Gastroesophageal sphincter (tissue), 4 donors: ENCODE measurements at regions not wholly inside any gene's neighbourhood (a gene's known extent, or its start where the extent isn't known, plus 50 kb on each side); places are given as distances from the start of the nearest gene placed in this dataset.

Experiments used
- ATAC-seq: fragments of 150-250 bp; one replicate; pipeline ENCODE4 v1.9.1; 2016; ENCODE audit warnings: mild to moderate bottlenecking, moderate library complexity
- H3K27ac ChIP-seq, 4 donors: fragments of 200-600 bp; sonication (generic) in 3 of 4; 1 replicate in 3 of 4; 2 replicates in 1 of 4; pipeline ENCODE4 v1.5.1; 2016 to 2019
- H3K27me3 ChIP-seq: fragments of 200-600 bp; sonication (generic); one replicate; pipeline ENCODE4 v1.5.1; 2019
- H3K36me3 ChIP-seq, 2 donors: fragments of 200-600 bp; sonication (generic); one replicate each; pipeline ENCODE4 v1.5.1; 2019; ENCODE audit warnings: control low read depth in 1 of 2
- H3K4me1 ChIP-seq, 3 donors: fragments of 200-600 bp; sonication (generic); 1 replicate in 2 of 3; 2 replicates in 1 of 3; pipeline ENCODE4 v1.5.1; 2016 to 2019; ENCODE audit warnings: control low read depth in 2 of 3
- H3K4me3 ChIP-seq, 2 donors: fragments of 200-600 bp; sonication (generic); one replicate each; pipeline ENCODE4 v1.5.1; 2019; ENCODE audit warnings: mild to moderate bottlenecking in 1 of 2, moderate library complexity in 1 of 2
- H3K9me3 ChIP-seq, 3 donors: fragments of 200-600 bp; sonication (generic); one replicate each; pipeline ENCODE4 v1.5.1; 2017 to 2019; ENCODE audit warnings: control low read depth in 2 of 3
- EP300 ChIP-seq: sonication (generic); formaldehyde crosslinking; IDR thresholded peaks from one replicate; pipeline ENCODE4 v1.6.1; 2017; ENCODE audit warnings: antibody characterized with exemption, mild to moderate bottlenecking
- POLR2A ChIP-seq, 2 donors: fragments of 450-650 bp; IDR thresholded peaks; one replicate each; pipeline ENCODE4 v1.6.1; 2017; ENCODE audit warnings: antibody characterized with exemption in 2 of 2, mild to moderate bottlenecking in 2 of 2, moderate library complexity in 1 of 2
- POLR2AphosphoS5 ChIP-seq: sonication (generic); formaldehyde crosslinking; IDR thresholded peaks from one replicate; pipeline ENCODE4 v1.6.1; 2017; ENCODE audit warnings: antibody characterized with exemption
- WGBS, 2 donors: methylation state at CpG; one replicate each; pipeline ENCODE4 v1.1.5; 2018; ENCODE audit warnings: low coverage in 1 of 2; 5-methylcytosine and 5-hydroxymethylcytosine counted together
- TF ChIP-seq, protein P1 (sequence below), 4 experiments: fragments of 200-600 bp in 2 of 4; fragments of 450-650 bp in 2 of 4; sonication (generic) in 1 of 4; IDR thresholded peaks; one replicate each; pipeline ENCODE4 v1.5.1; 2017 to 2019; ENCODE audit warnings: antibody characterized with exemption in 4 of 4, mild to moderate bottlenecking in 2 of 4, moderate library complexity in 2 of 4

DNA sequence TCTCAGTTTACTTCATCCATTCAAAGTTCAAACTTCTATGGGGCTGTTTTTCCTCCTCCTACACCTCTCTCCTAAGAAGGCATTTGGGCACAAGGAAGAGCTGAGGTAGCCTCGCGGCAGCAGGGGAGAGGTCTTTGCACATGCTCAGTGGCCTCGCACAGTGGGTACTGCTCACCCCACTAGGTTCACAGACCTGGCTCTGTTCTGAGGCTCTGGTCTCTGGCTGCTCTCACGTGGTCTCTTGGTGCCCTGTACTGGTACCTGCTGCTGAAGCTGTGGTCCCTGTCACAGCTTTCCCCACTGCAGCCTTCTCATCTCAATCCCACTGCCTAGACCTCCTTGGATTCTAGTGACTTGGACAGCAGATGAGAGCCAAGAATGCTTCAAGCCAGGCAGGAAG lies 134.7 kb upstream of the CRY1 start:
- TF ChIP-seq, protein P1, sequence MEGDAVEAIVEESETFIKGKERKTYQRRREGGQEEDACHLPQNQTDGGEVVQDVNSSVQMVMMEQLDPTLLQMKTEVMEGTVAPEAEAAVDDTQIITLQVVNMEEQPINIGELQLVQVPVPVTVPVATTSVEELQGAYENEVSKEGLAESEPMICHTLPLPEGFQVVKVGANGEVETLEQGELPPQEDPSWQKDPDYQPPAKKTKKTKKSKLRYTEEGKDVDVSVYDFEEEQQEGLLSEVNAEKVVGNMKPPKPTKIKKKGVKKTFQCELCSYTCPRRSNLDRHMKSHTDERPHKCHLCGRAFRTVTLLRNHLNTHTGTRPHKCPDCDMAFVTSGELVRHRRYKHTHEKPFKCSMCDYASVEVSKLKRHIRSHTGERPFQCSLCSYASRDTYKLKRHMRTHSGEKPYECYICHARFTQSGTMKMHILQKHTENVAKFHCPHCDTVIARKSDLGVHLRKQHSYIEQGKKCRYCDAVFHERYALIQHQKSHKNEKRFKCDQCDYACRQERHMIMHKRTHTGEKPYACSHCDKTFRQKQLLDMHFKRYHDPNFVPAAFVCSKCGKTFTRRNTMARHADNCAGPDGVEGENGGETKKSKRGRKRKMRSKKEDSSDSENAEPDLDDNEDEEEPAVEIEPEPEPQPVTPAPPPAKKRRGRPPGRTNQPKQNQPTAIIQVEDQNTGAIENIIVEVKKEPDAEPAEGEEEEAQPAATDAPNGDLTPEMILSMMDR (IDR thresholded peaks at IDR 0.05): no peak
- Histone ChIP-seq H3K27me3 (peaks cover 55% of the 10 kb centered on the region), H3K36me3 (no peaks in the 10 kb centered on the region), H3K4me1 (no peaks in the 10 kb centered on the region), H3K4me3 (no peak overlapping the region), H3K27ac (no peak overlapping the region), H3K9me3 (no peaks in the 10 kb centered on the region)
- 57 to 58% methylated on average over 3 to 4 of the region's 4 CpGs for WGBS, 2 donors
- no peak for ATAC-seq

DNA sequence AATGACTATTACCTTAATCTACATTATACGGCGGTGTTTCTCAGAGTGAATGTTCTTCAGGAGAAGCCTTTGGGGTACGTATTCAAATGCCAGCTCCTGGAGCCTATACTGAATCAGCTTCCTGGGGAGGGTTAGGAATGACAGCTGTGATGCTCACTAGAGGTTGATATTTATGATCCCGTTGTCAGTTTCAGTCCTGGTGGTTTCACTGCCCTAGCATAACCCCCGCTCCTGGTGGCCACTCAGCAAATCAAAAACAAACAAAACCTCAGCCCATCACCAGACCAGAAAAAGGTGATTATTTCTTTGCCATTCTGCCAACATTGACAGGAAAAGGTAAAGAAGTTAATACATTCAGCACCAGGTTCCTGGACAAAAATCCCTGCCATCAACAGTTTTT lies 136.5 kb upstream of the CRY1 start:
- Histone ChIP-seq H3K27ac (no peak overlapping the region), H3K27me3 (peaks cover 43% of the 10 kb centered on the region), H3K36me3 (no peaks in the 10 kb centered on the region), H3K9me3 (no peaks in the 10 kb centered on the region), H3K4me3 (no peak overlapping the region), H3K4me1 (no peaks in the 10 kb centered on the region)
- TF ChIP-seq POLR2A (IDR thresholded peaks at IDR 0.05): no peak
- no peak for TF ChIP-seq POLR2AphosphoS5
- TF ChIP-seq, protein P1 (IDR thresholded peaks at IDR 0.05): no peak
- no peak for TF ChIP-seq EP300
- WGBS, 2 donors: 62 to 68% methylated on average over 4 to 5 of the region's 5 CpGs
- no peak for ATAC-seq

DNA sequence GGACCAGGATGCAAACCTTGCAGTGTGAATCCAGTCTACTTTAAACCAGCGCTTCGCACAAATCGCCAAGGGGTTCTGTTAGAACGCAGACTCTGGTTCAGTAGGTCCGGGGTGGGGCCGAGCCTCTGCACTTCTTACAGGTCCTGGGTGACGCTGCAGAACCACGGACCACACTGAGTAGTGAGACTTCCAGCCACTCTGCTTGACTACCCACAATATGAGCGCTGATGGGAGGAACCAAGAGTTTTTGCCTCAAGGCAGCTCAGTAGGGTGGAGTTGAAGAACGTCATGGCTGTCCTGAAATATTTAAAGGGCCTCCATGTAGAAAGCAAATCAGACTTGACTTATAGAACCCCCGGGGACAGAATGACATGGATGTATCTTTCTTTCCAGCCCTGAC lies 138.0 kb upstream of the CRY1 start:
- no peaks in the 10 kb centered on the region for H3K4me1 ChIP-seq
- H3K36me3 ChIP-seq: no peaks in the 10 kb centered on the region
- H3K27me3 ChIP-seq: peaks cover 50% of the 10 kb centered on the region
- WGBS, 2 donors: 65 to 100% methylated on average over 1 to 3 of the region's 11 CpGs
- H3K27ac ChIP-seq: no peak overlapping the region
- H3K9me3 ChIP-seq: no peaks in the 10 kb centered on the region
- H3K4me3 ChIP-seq: no peak overlapping the region
- ATAC-seq: no peak
- TF ChIP-seq EP300: no peak
- TF ChIP-seq, protein P1 (IDR thresholded peaks at IDR 0.05): no peak
- TF ChIP-seq POLR2AphosphoS5: no peak
- no peak for TF ChIP-seq POLR2A (IDR thresholded peaks at IDR 0.05)

DNA sequence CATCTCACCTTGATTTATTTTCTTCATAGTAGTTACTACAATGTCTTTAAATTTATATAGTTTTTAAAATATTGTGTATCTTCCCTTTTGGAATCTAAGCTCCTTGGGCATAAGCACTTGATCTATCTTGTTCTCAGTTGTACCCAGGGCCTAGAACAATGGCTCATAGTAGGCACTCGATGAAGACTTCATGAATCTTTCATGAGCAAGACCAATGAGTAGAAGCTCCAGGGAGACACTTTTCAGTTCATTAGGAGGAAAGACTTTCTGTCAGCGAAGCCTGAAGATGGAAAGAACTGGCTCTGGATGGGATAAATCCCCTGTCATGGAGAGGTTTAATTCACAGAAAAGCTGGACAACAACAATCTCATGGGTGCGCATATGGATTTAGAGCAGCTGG lies 140.2 kb upstream of the CRY1 start:
- Histone ChIP-seq H3K27me3 (peaks cover 49% of the 10 kb centered on the region), H3K4me1 (no peaks in the 10 kb centered on the region), H3K4me3 (no peak overlapping the region), H3K9me3 (no peaks in the 10 kb centered on the region), H3K36me3 (no peaks in the 10 kb centered on the region), H3K27ac (no peak overlapping the region)
- 71 to 88% methylated on average over 1 to 3 of the region's 3 CpGs for WGBS, 2 donors
- no peak for ATAC-seq
- TF ChIP-seq EP300: no peak
- no peak for TF ChIP-seq POLR2A (IDR thresholded peaks at IDR 0.05)
- TF ChIP-seq POLR2AphosphoS5: no peak
- TF ChIP-seq, protein P1 (IDR thresholded peaks at IDR 0.05): no peak

DNA sequence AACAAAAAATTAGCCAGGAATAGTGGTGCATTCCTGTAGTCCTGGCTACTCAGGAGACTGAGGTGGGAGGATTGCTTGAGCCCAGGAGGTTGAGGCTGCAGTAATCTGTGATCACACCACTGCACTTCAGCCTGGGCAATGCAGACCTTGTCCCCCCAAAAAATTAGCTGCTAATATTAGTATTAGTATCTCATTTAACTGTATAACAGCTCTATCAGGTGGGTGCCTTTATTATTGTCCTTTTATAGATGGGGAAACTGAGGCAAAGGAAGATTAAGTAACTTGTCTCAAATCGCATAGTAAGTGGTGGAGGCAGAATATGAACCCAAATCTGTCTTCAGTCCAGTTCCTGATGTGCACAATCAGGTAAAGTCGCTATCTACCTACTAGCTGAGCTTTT lies 142.3 kb upstream of the CRY1 start:
- H3K27me3 ChIP-seq: peaks cover 47% of the 10 kb centered on the region
- no peak for ATAC-seq
- WGBS, 2 donors: 70 to 100% methylated on average over 2 of the region's 2 CpGs

More for the DNA sequence above, 142.3 kb upstream of the CRY1 start:
- no peaks in the 10 kb centered on the region for H3K36me3 ChIP-seq
- no peaks in the 10 kb centered on the region for H3K9me3 ChIP-seq
- H3K4me1 ChIP-seq: no peaks in the 10 kb centered on the region
- no peak overlapping the region for H3K4me3 ChIP-seq
- TF ChIP-seq POLR2AphosphoS5: no peak
- TF ChIP-seq POLR2A (IDR thresholded peaks at IDR 0.05): no peak
- TF ChIP-seq, protein P1 (IDR thresholded peaks at IDR 0.05): no peak
- no peak for TF ChIP-seq EP300
- no peak overlapping the region for H3K27ac ChIP-seq
